GM23338 (cell line): ENCODE measurements at regions not wholly inside any gene's neighbourhood (a gene's known extent, or its start where the extent isn't known, plus 50 kb on each side); places are given as distances from the start of the nearest gene placed in this dataset.

Experiments
- CREB1 ChIP-seq: fragments of 250-450 bp; sonication (Bioruptor Pico); IDR thresholded peaks from 2 replicates; pipeline ENCODE4 v1.5.0; 2020; ENCODE audit warnings: low read depth, mild to moderate bottlenecking, moderate library complexity
- CTCF ChIP-seq, 2 experiments: fragments of 200-600 bp in 1 of 2; sonication (generic) in 1 of 2; conservative IDR thresholded peaks; 2 replicates each; pipeline versions ENCODE4 v1.5.1 to v1.6.1; 2016 to 2017; ENCODE audit warnings: antibody characterized with exemption in 2 of 2, low read depth in 2 of 2, mild to moderate bottlenecking in 2 of 2, moderate library complexity in 1 of 2
- EZH2 ChIP-seq: fragments of 200-600 bp; sonication (generic); IDR thresholded peaks from one replicate; pipeline ENCODE4 v1.8.0; 2017; ENCODE audit warnings: antibody characterized with exemption, mild to moderate bottlenecking, low read depth; ENCODE audit not compliant: unreplicated experiment
- EZH2phosphoT487 ChIP-seq: fragments of 200-600 bp; sonication (generic); IDR thresholded peaks from one replicate; pipeline ENCODE4 v1.8.1; 2018; ENCODE audit warnings: antibody characterized with exemption; ENCODE audit not compliant: unreplicated experiment
- JUNB ChIP-seq: IDR thresholded peaks from one replicate; pipeline ENCODE4 v1.6.1; 2016; ENCODE audit warnings: antibody characterized with exemption; ENCODE audit not compliant: unreplicated experiment
- NANOG ChIP-seq: IDR thresholded peaks from 2 replicates; pipeline ENCODE4 v1.6.1; 2016; ENCODE audit warnings: antibody characterized with exemption, borderline replicate concordance
- POLR2AphosphoS5 ChIP-seq: IDR thresholded peaks from 2 replicates; pipeline ENCODE4 v1.6.1; 2016; ENCODE audit warnings: antibody characterized with exemption, low read depth
- REST ChIP-seq: IDR thresholded peaks from one replicate; pipeline ENCODE4 v1.6.1; 2018; ENCODE audit warnings: antibody characterized with exemption; ENCODE audit not compliant: unreplicated experiment
- ZNF114 ChIP-seq: fragments of 250-450 bp; sonication (Bioruptor Pico); IDR thresholded peaks from 2 replicates; pipeline ENCODE4 v1.5.0; 2020; ENCODE audit warnings: mild to moderate bottlenecking, moderate library complexity
- ZNF331 ChIP-seq: fragments of 250-450 bp; sonication (Bioruptor Pico); IDR thresholded peaks from 2 replicates; pipeline ENCODE4 v1.5.0; 2020; ENCODE audit warnings: low read depth, mild to moderate bottlenecking, moderate library complexity
- ZNF462 ChIP-seq: fragments of 250-450 bp; sonication (Bioruptor Pico); IDR thresholded peaks from 2 replicates; pipeline ENCODE4 v1.5.0; 2020; ENCODE audit warnings: mild to moderate bottlenecking, moderate library complexity

DNA sequence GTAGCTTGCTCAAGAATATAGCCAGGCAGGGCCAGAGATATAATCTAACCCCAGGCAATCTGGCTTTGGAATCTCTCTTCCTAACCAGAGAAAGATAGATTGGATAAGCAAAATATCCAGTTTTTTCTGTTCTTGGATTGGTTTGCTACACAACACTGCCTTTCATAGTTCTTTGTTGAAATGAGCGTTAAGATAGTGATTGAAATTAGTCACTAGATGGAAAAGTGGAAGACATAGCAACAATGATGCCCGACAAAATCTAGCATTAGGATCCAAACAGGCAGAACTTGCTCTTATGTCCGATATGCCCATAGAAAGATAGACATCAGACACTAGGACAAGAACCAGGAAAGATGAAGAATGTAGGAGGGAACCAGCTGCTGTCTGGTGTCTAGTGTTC, 77.3 kb upstream of the COL8A1 start:
- TF ChIP-seq CTCF (conservative IDR thresholded peaks at IDR 0.05; ENCODE audit: low read depth in 2 of 2) = no peak
- TF ChIP-seq EZH2phosphoT487 = no peak
- no peak for TF ChIP-seq POLR2AphosphoS5
- TF ChIP-seq CREB1 (CRISPR knock-in tag) = no peak
- no peak for TF ChIP-seq REST
- no peak for TF ChIP-seq ZNF331
- no peak for TF ChIP-seq EZH2
- no peak for TF ChIP-seq JUNB
- no peak for TF ChIP-seq NANOG
- no peak for TF ChIP-seq ZNF462 (CRISPR knock-in tag)
- TF ChIP-seq ZNF114 (CRISPR knock-in tag) = no peak
